OCI-LY7 (cell line): ENCODE measurements at regions not wholly inside any gene's neighbourhood (a gene's known extent, or its start where the extent isn't known, plus 50 kb on each side); places are given as distances from the start of the nearest gene placed in this dataset.

Source experiments
- CTCF ChIP-seq: fragments of 200-600 bp; sonication (generic); conservative IDR thresholded peaks from 2 replicates; pipeline ENCODE4 v1.5.1; 2014; ENCODE audit warnings: mild to moderate bottlenecking, antibody characterized with exemption, low read length, moderate library complexity, mixed read lengths
- EZH2phosphoT487 ChIP-seq: fragments of 200-600 bp; sonication (generic); IDR thresholded peaks from 2 replicates; pipeline ENCODE4 v1.6.1; 2018; ENCODE audit warnings: low read depth, borderline replicate concordance, mild to moderate bottlenecking, mixed run types, antibody characterized with exemption, low read length, moderate library complexity, mixed read lengths

DNA sequence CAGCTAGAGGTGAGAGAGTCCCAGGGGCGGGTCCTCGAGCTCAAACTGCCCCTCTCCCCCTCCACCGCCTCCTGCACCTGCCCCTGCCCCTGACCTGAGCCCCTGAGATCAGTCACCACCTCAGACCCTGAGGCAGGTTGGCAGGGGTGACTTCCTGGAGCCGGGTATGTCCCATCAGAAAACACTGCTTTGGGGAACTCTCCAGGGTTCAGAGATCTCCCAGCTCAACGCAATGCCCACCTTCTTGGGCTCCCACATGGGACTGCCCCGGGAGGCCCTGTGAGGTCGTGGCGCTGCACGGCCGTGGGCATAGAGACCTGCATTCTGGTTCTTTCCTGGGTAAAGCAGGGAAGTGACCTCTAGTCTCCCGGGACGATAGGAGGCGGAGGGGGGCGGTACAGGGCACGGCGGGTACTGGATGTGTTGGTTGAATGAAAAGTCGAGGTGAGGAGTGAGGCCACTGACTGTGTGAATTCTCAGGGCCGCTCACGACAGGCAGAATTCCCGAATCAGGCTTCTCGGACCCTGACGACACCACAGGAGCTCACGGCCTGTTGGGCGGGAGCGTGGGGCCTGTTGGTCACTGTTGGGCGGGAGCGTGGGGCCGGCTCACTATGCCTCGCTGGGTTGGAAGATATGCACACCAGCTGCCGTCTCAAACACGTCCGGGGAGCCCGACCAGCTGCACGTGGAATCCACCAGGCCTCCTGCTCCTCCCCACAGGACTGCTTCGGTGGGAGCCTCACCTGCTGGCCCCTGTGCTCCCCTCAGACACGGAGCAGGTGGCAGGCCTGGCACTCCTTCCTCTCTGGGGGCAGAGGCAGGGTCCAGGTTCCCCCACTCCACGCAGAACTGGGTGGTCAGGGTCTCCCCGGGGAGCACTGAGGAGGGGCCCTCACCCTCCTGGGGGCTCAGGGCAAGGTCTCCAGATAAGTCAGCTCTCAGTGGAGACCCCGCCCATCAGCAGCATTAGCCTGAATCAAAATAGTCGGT, 178.0 kb upstream of the PPP1R26 start:
- TF ChIP-seq CTCF, result no peak
- no peak for TF ChIP-seq EZH2phosphoT487
